Lower leg skin (tissue), 3 donors: ENCODE measurements at regions not wholly inside any gene's neighbourhood (a gene's known extent, or its start where the extent isn't known, plus 50 kb on each side); places are given as distances from the start of the nearest gene placed in this dataset.

Experiments
- POLR2A ChIP-seq, 2 donors: fragments of 450-650 bp; IDR thresholded peaks; one replicate each; pipeline ENCODE4 v1.6.1; 2016 to 2017; ENCODE audit warnings: antibody characterized with exemption in 2 of 2, mild to moderate bottlenecking in 1 of 2, moderate library complexity in 1 of 2
- TF ChIP-seq, protein P1 (sequence below), 3 donors: fragments of 450-650 bp; IDR thresholded peaks; one replicate each; pipeline ENCODE4 v1.5.1; 2016; ENCODE audit warnings: antibody characterized with exemption in 3 of 3, mild to moderate bottlenecking in 3 of 3, moderate library complexity in 2 of 3

DNA sequence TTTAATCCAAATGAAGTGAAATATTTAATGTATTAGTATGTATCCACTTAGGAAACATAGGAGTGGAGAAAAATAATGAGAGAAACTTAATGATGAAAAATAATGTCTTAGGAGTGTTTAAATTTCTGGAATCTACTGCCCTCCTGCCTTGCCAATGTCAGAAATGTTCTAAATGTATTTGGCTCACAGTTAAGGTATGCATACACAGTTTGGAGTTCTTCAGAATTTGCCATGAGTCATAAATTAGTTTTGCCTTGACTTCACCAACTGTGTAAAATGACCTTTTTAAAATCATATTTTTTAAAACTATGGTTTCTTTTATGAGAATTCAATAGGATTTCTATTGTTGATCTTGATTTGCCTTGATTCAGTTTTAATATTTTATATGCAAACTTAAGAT, 191.7 kb upstream of the HSF2 start:
- TF ChIP-seq, protein P1, sequence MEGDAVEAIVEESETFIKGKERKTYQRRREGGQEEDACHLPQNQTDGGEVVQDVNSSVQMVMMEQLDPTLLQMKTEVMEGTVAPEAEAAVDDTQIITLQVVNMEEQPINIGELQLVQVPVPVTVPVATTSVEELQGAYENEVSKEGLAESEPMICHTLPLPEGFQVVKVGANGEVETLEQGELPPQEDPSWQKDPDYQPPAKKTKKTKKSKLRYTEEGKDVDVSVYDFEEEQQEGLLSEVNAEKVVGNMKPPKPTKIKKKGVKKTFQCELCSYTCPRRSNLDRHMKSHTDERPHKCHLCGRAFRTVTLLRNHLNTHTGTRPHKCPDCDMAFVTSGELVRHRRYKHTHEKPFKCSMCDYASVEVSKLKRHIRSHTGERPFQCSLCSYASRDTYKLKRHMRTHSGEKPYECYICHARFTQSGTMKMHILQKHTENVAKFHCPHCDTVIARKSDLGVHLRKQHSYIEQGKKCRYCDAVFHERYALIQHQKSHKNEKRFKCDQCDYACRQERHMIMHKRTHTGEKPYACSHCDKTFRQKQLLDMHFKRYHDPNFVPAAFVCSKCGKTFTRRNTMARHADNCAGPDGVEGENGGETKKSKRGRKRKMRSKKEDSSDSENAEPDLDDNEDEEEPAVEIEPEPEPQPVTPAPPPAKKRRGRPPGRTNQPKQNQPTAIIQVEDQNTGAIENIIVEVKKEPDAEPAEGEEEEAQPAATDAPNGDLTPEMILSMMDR (IDR thresholded peaks at IDR 0.05) = no peak
- no peak for TF ChIP-seq POLR2A (IDR thresholded peaks at IDR 0.05)
